ENCODE measurements at regions not wholly inside any gene's neighbourhood (a gene's known extent, or its start where the extent isn't known, plus 50 kb on each side); places are given as distances from the start of the nearest gene placed in this dataset.

- ChIA-PET RAD21 (ENCODE audit: unreplicated experiment) (no interaction called here), POLR2A (no interaction called here), CTCF (interaction anchor here (0.6 kb wide), 2 partner anchors 64 to 481 kb away, joined by 3 to 4 read pairs; no protein-coding TSS in a partner anchor), SMC1A (ENCODE audit: uncharacterized antibody, unreplicated experiment) (no interaction called here)
- DNase-seq (ENCODE audit: low read depth, low spot score) (no peak), ATAC-seq (no peak), FAIRE-seq (no peak)
- BruUV-seq (replicated peaks): no TSS peak
- H3K4me1 ChIP-seq (ENCODE audit: control insufficient read depth, insufficient read depth, low read length): no peaks in the 10 kb centered on the region
- H2AFZ ChIP-seq (ENCODE audit: control insufficient read depth, low read depth, low read length): no peak overlapping the region
- no peak overlapping the region for H3K4me2 ChIP-seq (ENCODE audit: control insufficient read depth, insufficient read depth)
- no peaks in the 10 kb centered on the region for H3K27me3 ChIP-seq (replicated peaks in 1 of 2; ENCODE audit: control insufficient read depth in 2 of 2, insufficient read depth in 2 of 2, low read length in 1 of 2)
- no peaks in the 10 kb centered on the region for H3K79me2 ChIP-seq (ENCODE audit: control insufficient read depth, insufficient read depth, low read length)
- TF ChIP-seq CHD1 (IDR thresholded peaks at IDR 0.05; ENCODE audit: low read depth, low read length) (no peak), PAX5 (IDR thresholded peaks at IDR 0.05; ENCODE audit: borderline replicate concordance, low read depth, low read length) (no peak), RUNX3 (IDR thresholded peaks at IDR 0.05; ENCODE audit: low read length) (no peak), RFX5 (IDR thresholded peaks at IDR 0.05; ENCODE audit: low read depth, low read length) (no peak), STAT1 (conservative IDR thresholded peaks at IDR 0.05) (no peak), PRDM15 (CRISPR knock-in tag; IDR thresholded peaks at IDR 0.05) (no peak), NFYA (IDR thresholded peaks at IDR 0.05; ENCODE audit: borderline replicate concordance, low read depth, low read length) (no peak)
- TF ChIP-seq, protein P1, sequence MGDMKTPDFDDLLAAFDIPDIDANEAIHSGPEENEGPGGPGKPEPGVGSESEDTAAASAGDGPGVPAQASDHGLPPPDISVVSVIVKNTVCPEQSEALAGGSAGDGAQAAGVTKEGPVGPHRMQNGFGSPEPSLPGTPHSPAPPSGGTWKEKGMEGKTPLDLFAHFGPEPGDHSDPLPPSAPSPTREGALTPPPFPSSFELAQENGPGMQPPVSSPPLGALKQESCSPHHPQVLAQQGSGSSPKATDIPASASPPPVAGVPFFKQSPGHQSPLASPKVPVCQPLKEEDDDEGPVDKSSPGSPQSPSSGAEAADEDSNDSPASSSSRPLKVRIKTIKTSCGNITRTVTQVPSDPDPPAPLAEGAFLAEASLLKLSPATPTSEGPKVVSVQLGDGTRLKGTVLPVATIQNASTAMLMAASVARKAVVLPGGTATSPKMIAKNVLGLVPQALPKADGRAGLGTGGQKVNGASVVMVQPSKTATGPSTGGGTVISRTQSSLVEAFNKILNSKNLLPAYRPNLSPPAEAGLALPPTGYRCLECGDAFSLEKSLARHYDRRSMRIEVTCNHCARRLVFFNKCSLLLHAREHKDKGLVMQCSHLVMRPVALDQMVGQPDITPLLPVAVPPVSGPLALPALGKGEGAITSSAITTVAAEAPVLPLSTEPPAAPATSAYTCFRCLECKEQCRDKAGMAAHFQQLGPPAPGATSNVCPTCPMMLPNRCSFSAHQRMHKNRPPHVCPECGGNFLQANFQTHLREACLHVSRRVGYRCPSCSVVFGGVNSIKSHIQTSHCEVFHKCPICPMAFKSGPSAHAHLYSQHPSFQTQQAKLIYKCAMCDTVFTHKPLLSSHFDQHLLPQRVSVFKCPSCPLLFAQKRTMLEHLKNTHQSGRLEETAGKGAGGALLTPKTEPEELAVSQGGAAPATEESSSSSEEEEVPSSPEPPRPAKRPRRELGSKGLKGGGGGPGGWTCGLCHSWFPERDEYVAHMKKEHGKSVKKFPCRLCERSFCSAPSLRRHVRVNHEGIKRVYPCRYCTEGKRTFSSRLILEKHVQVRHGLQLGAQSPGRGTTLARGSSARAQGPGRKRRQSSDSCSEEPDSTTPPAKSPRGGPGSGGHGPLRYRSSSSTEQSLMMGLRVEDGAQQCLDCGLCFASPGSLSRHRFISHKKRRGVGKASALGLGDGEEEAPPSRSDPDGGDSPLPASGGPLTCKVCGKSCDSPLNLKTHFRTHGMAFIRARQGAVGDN (IDR thresholded peaks at IDR 0.05): no peak
- TF ChIP-seq, protein P2, sequence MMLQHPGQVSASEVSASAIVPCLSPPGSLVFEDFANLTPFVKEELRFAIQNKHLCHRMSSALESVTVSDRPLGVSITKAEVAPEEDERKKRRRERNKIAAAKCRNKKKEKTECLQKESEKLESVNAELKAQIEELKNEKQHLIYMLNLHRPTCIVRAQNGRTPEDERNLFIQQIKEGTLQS (IDR thresholded peaks at IDR 0.05; ENCODE audit: borderline replicate concordance, extremely low read depth, low read depth, low read length): no peak
- no peaks in the 10 kb centered on the region for H4K20me1 ChIP-seq (ENCODE audit: control insufficient read depth, insufficient read depth)
- in situ Hi-C loops (cut with MboI) (no loop called here), intact Hi-C loops (cut with micrococcal nuclease; ENCODE audit: unreplicated experiment) (no loop called here)
- H3K4me3 ChIP-seq: no peak overlapping the region
- no peak overlapping the region for H3K9ac ChIP-seq (ENCODE audit: control insufficient read depth, insufficient read depth, low read length)
- WGBS (ENCODE audit: insufficient coverage, insufficient replicate concordance, low lambda C conversion rate, missing lambda C conversion rate): 74% methylated on average over 4 of the region's 4 CpGs
- H3K9me3 ChIP-seq (replicated peaks; ENCODE audit: control insufficient read depth, insufficient read depth, low read length): no peaks in the 10 kb centered on the region; the same call in 2 of the 3 replicates
- no peaks in the 10 kb centered on the region for H3K36me3 ChIP-seq (ENCODE audit: control insufficient read depth in 2 of 2, insufficient read depth in 2 of 2, low read length in 1 of 2)
- no peak overlapping the region for H3K27ac ChIP-seq (ENCODE audit: control insufficient read depth, insufficient read depth)
Measured at GRCh38 chr7:94832051-94832450, 75.3 kb upstream of the PPP1R9A start.

Data from GM12878 (cell line).